HL-60 (cell line): ENCODE measurements at regions not wholly inside any gene's neighbourhood (a gene's known extent, or its start where the extent isn't known, plus 50 kb on each side); places are given as distances from the start of the nearest gene placed in this dataset.

Experiments
- DNase-seq, 2 experiments: peaks; one replicate each; pipeline ENCODE4 v3.0.0-alpha.2; 2010 to 2020; ENCODE audit warnings: low read depth in 1 of 2, low spot score in 1 of 2
- H3K27ac ChIP-seq: fragments of 250-450 bp; sonication (Bioruptor Pico); replicated peaks from 2 replicates; pipeline ENCODE4 v1.5.1; 2020; ENCODE audit warnings: mild to moderate bottlenecking, moderate library complexity
- H3K27me3 ChIP-seq: fragments of 250-450 bp; sonication (Bioruptor Pico); 2 replicates; pipeline ENCODE4 v1.5.1; 2021; ENCODE audit warnings: mild to moderate bottlenecking, moderate library complexity; ENCODE audit not compliant: insufficient read depth, poor library complexity, severe bottlenecking
- H3K4me3 ChIP-seq: replicated peaks from 2 replicates; pipeline ENCODE4 v1.5.1; 2011; ENCODE audit warnings: mild to moderate bottlenecking, control low read depth, low read length; ENCODE audit not compliant: insufficient read depth
- GABPA ChIP-seq: IDR thresholded peaks from 2 replicates; pipeline ENCODE4 v1.6.1; 2012; ENCODE audit warnings: low read depth
- POLR2AphosphoS5 ChIP-seq: IDR thresholded peaks from 2 replicates; pipeline ENCODE4 v1.6.1; 2012; ENCODE audit warnings: low read depth
- SPI1 ChIP-seq: IDR thresholded peaks from 2 replicates; pipeline ENCODE4 v1.6.1; 2012; ENCODE audit warnings: low read depth, mild to moderate bottlenecking, borderline replicate concordance
- TF ChIP-seq, protein P1 (sequence below): IDR thresholded peaks from 2 replicates; pipeline ENCODE4 v1.6.1; 2012; ENCODE audit warnings: low read depth; ENCODE audit not compliant: insufficient replicate concordance
- TF ChIP-seq, protein P2 (sequence below): IDR thresholded peaks from one replicate; pipeline ENCODE4 v1.5.1; 2011; ENCODE audit warnings: low read length, control low read depth, inconsistent platforms; ENCODE audit not compliant: insufficient read depth

DNA sequence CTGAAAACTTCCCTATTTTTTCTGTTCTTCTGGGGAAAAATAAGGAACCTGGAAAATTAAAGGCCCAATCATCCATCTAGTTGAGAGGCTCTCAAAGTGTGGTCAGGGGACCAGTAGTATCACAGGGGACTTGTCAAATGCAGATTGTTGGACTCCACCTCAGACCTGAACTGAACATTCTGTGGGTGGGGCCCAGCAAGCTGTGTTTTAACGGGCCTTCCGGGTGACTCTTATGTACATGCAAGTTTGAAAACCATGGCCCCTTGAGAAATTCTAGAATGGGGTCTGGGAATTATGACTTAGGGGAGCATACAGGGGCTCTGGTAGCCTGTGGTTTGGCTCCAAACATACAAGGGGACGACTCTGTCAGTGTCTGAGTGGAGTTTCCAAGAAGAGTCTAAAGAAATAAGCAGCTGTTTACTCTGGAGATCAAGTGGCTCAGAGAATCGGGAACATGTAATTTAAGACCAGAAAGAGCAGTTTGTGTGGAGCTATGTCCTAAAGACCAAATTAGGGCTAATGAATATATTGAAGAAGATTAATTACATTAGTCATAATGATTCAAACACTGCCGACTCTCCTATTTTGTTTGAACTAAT is 177.4 kb downstream of the SLC28A3 start:
- Histone ChIP-seq H3K27ac (no peak overlapping the region), H3K4me3 (no peak overlapping the region), H3K27me3 (peaks cover 12% of the 10 kb centered on the region)
- no peak for DNase-seq
- TF ChIP-seq, protein P1, sequence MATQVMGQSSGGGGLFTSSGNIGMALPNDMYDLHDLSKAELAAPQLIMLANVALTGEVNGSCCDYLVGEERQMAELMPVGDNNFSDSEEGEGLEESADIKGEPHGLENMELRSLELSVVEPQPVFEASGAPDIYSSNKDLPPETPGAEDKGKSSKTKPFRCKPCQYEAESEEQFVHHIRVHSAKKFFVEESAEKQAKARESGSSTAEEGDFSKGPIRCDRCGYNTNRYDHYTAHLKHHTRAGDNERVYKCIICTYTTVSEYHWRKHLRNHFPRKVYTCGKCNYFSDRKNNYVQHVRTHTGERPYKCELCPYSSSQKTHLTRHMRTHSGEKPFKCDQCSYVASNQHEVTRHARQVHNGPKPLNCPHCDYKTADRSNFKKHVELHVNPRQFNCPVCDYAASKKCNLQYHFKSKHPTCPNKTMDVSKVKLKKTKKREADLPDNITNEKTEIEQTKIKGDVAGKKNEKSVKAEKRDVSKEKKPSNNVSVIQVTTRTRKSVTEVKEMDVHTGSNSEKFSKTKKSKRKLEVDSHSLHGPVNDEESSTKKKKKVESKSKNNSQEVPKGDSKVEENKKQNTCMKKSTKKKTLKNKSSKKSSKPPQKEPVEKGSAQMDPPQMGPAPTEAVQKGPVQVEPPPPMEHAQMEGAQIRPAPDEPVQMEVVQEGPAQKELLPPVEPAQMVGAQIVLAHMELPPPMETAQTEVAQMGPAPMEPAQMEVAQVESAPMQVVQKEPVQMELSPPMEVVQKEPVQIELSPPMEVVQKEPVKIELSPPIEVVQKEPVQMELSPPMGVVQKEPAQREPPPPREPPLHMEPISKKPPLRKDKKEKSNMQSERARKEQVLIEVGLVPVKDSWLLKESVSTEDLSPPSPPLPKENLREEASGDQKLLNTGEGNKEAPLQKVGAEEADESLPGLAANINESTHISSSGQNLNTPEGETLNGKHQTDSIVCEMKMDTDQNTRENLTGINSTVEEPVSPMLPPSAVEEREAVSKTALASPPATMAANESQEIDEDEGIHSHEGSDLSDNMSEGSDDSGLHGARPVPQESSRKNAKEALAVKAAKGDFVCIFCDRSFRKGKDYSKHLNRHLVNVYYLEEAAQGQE = no peak
- TF ChIP-seq, protein P2, sequence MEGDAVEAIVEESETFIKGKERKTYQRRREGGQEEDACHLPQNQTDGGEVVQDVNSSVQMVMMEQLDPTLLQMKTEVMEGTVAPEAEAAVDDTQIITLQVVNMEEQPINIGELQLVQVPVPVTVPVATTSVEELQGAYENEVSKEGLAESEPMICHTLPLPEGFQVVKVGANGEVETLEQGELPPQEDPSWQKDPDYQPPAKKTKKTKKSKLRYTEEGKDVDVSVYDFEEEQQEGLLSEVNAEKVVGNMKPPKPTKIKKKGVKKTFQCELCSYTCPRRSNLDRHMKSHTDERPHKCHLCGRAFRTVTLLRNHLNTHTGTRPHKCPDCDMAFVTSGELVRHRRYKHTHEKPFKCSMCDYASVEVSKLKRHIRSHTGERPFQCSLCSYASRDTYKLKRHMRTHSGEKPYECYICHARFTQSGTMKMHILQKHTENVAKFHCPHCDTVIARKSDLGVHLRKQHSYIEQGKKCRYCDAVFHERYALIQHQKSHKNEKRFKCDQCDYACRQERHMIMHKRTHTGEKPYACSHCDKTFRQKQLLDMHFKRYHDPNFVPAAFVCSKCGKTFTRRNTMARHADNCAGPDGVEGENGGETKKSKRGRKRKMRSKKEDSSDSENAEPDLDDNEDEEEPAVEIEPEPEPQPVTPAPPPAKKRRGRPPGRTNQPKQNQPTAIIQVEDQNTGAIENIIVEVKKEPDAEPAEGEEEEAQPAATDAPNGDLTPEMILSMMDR = no peak
- TF ChIP-seq GABPA = no peak
- TF ChIP-seq POLR2AphosphoS5 = no peak
- no peak for TF ChIP-seq SPI1

DNA sequence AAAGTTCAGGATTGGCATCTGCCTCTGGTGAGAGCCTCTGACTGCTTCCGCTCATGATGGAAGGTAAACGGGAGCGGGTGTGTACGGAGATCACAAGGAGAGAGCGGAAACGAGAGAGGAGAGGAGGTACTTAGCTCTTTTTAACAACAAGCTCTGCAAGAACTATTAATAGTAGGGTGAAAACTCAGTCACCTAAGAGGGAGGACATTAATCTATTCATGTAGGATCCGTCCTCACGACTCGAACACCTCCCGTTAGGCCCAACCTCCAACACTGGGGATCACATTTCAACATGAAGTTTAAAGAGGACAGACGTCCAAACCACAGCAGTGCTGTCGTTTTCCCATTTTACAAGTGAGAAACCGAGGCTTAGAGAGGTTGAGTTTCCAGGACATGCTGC is 173.7 kb downstream of the SLC28A3 start:
- Histone ChIP-seq H3K27ac (no peak overlapping the region), H3K4me3 (no peak overlapping the region), H3K27me3 (no peaks in the 10 kb centered on the region)
- TF ChIP-seq SPI1 (no peak), GABPA (no peak), POLR2AphosphoS5 (no peak)
- TF ChIP-seq, protein P2 = no peak
- TF ChIP-seq, protein P1 = no peak
- DNase-seq = no peak

DNA sequence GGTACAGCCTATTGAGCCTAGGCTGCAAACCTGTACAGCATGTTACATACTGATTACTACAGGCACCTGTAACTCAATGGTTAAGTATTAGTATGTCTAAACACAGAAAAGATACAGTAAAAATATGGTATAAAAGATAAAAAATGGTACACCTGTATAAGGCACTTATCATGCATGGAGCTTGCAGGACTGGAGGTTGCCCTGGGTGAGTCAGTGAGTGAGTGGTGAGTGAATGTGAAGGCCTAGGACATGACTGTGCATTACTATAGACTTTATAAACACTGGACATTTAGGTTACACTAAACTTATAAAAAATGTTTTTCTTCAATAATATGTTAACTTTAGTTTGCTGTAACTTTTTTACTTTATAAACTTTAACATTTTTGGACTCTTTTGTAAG is 171.3 kb downstream of the SLC28A3 start:
- no peak for DNase-seq
- no peak overlapping the region for H3K27ac ChIP-seq
- no peak overlapping the region for H3K4me3 ChIP-seq
- H3K27me3 ChIP-seq = no peaks in the 10 kb centered on the region
- TF ChIP-seq, protein P2 = no peak
- TF ChIP-seq POLR2AphosphoS5 (no peak), GABPA (no peak), SPI1 (no peak)
- TF ChIP-seq, protein P1 = no peak
